HEK293 (cell line): ENCODE measurements at regions not wholly inside any gene's neighbourhood (a gene's known extent, or its start where the extent isn't known, plus 50 kb on each side); places are given as distances from the start of the nearest gene placed in this dataset.

ENCODE experiments used
- CTCF ChIA-PET: fragments of 350-600 bp; formaldehyde crosslinking; extraction: SDS; loops from one replicate; lab custom pipeline; 2021; ENCODE audit warnings: antibody characterized with exemption; lab: Yijun Ruan, JAX
- POLR2A ChIA-PET: fragments of 300-600 bp; formaldehyde crosslinking; extraction: SDS; loops from one replicate; lab custom pipeline; 2020; ENCODE audit warnings: antibody characterized with exemption, inconsistent platforms; lab: Yijun Ruan, JAX
- H3K27ac ChIP-seq: fragments of 200-500 bp; sonication (Bioruptor generic); 2 replicates; pipeline ENCODE4 v1.5.1; 2014; ENCODE audit warnings: low read depth, low read length, control low read depth, inconsistent platforms; ENCODE audit errors: extremely low read depth
- H3K36me3 ChIP-seq, 2 experiments: fragments of 200-500 bp in 1 of 2; sonication (Bioruptor generic) in 1 of 2; 1 replicate in 1 of 2; 2 replicates in 1 of 2; pipeline ENCODE4 v1.5.1; 2014 to 2017; ENCODE audit warnings: inconsistent platforms in 2 of 2, low read length in 2 of 2; ENCODE audit not compliant: control insufficient read depth in 2 of 2, insufficient read depth in 1 of 2
- H3K4me1 ChIP-seq: fragments of 200-500 bp; sonication (Bioruptor generic); 2 replicates; pipeline ENCODE4 v1.5.1; 2014; ENCODE audit warnings: mild to moderate bottlenecking, low read length, inconsistent platforms; ENCODE audit not compliant: control insufficient read depth, insufficient read depth
- H3K4me3 ChIP-seq: 2 replicates; pipeline ENCODE4 v1.5.1; 2011; ENCODE audit warnings: low read depth, mild to moderate bottlenecking, control low read depth, low read length, moderate library complexity
- H3K9me3 ChIP-seq: fragments of 200-500 bp; sonication (Bioruptor generic); 2 replicates; pipeline ENCODE4 v1.5.1; 2014; ENCODE audit warnings: low read depth, low read length, inconsistent platforms; ENCODE audit not compliant: control insufficient read depth, insufficient read depth
- GFI1B ChIP-seq: fragments of 450-650 bp; formaldehyde crosslinking; IDR thresholded peaks from 2 replicates; pipeline ENCODE4 v1.5.1; 2016; ENCODE audit warnings: missing biosample characterization, missing genetic modification characterization
- KLF8 ChIP-seq: fragments of 450-650 bp; formaldehyde crosslinking; IDR thresholded peaks from 2 replicates; pipeline ENCODE4 v1.5.1; 2016; ENCODE audit warnings: missing biosample characterization, missing genetic modification characterization
- SCRT2 ChIP-seq: fragments of 450-650 bp; formaldehyde crosslinking; IDR thresholded peaks from 2 replicates; pipeline ENCODE4 v1.5.1; 2016; ENCODE audit warnings: missing biosample characterization, missing genetic modification characterization
- SP2 ChIP-seq: fragments of 450-650 bp; formaldehyde crosslinking; IDR thresholded peaks from 2 replicates; pipeline ENCODE4 v1.5.1; 2016; ENCODE audit warnings: missing biosample characterization, missing genetic modification characterization
- WT1 ChIP-seq: fragments of 450-650 bp; formaldehyde crosslinking; IDR thresholded peaks from 2 replicates; pipeline ENCODE4 v1.5.1; 2016; ENCODE audit warnings: missing biosample characterization, missing genetic modification characterization
- ZNF121 ChIP-seq: fragments of 450-650 bp; formaldehyde crosslinking; IDR thresholded peaks from 2 replicates; pipeline ENCODE4 v1.5.1; 2016; ENCODE audit warnings: missing biosample characterization, missing genetic modification characterization
- ZNF157 ChIP-seq: fragments of 450-650 bp; formaldehyde crosslinking; IDR thresholded peaks from 2 replicates; pipeline ENCODE4 v1.5.1; 2016; ENCODE audit warnings: missing biosample characterization, missing genetic modification characterization
- ZNF274 ChIP-seq, 2 experiments: fragments of 200-500 bp in 1 of 2; fragments of 450-650 bp in 1 of 2; sonication (Bioruptor generic) in 1 of 2; formaldehyde crosslinking in 1 of 2; IDR thresholded peaks; 2 replicates each; pipeline versions ENCODE4 v1.5.1 to v1.6.1; 2014 to 2016; ENCODE audit warnings: borderline replicate concordance in 1 of 2, inconsistent platforms in 1 of 2, low read length in 1 of 2, missing biosample characterization in 1 of 2, missing genetic modification characterization in 1 of 2
- ZNF302 ChIP-seq: fragments of 450-650 bp; formaldehyde crosslinking; IDR thresholded peaks from 2 replicates; pipeline ENCODE4 v1.5.1; 2016; ENCODE audit warnings: missing biosample characterization, missing genetic modification characterization, low read depth
- ZNF426 ChIP-seq: fragments of 450-650 bp; formaldehyde crosslinking; IDR thresholded peaks from 2 replicates; pipeline ENCODE4 v1.5.1; 2017; ENCODE audit warnings: missing biosample characterization, missing genetic modification characterization, mild to moderate bottlenecking, inconsistent platforms, moderate library complexity
- ZNF433 ChIP-seq: fragments of 450-650 bp; formaldehyde crosslinking; IDR thresholded peaks from 2 replicates; pipeline ENCODE4 v1.5.1; 2016; ENCODE audit warnings: missing biosample characterization, missing genetic modification characterization, low read depth
- ZNF76 ChIP-seq: fragments of 450-650 bp; formaldehyde crosslinking; IDR thresholded peaks from 2 replicates; pipeline ENCODE4; 2016; ENCODE audit warnings: low read depth, missing biosample characterization, missing genetic modification characterization, borderline replicate concordance
- ZNF776 ChIP-seq: fragments of 450-650 bp; formaldehyde crosslinking; IDR thresholded peaks from 2 replicates; pipeline ENCODE4 v1.5.0; 2017; ENCODE audit warnings: missing biosample characterization, missing genetic modification characterization, borderline replicate concordance
- ZNF777 ChIP-seq: fragments of 450-650 bp; formaldehyde crosslinking; IDR thresholded peaks from 2 replicates; pipeline ENCODE4 v1.5.1; 2017; ENCODE audit warnings: missing biosample characterization, missing genetic modification characterization, borderline replicate concordance
- ZSCAN30 ChIP-seq: fragments of 450-650 bp; IDR thresholded peaks from 2 replicates; pipeline ENCODE4 v1.5.1; 2018; ENCODE audit warnings: missing biosample characterization, mild to moderate bottlenecking, missing genetic modification characterization, moderate library complexity
- TF ChIP-seq, protein P1 (sequence below): fragments of 450-650 bp; formaldehyde crosslinking; IDR thresholded peaks from 2 replicates; pipeline ENCODE4 v1.5.1; 2016; ENCODE audit warnings: missing biosample characterization, missing genetic modification characterization, low read depth
- TF ChIP-seq, protein P2 (sequence below): fragments of 450-650 bp; formaldehyde crosslinking; IDR thresholded peaks from 2 replicates; pipeline ENCODE4 v1.5.1; 2016; ENCODE audit warnings: missing biosample characterization, missing genetic modification characterization
- TF ChIP-seq, protein P3 (sequence below): fragments of 450-650 bp; formaldehyde crosslinking; IDR thresholded peaks from 2 replicates; pipeline ENCODE4 v1.5.1; 2016; ENCODE audit warnings: missing biosample characterization, missing genetic modification characterization
- TF ChIP-seq, protein P4 (sequence below): fragments of 450-650 bp; formaldehyde crosslinking; IDR thresholded peaks from 2 replicates; pipeline ENCODE4 v1.5.1; 2016; ENCODE audit warnings: missing biosample characterization, missing genetic modification characterization
- TF ChIP-seq, protein P5 (sequence below): fragments of 450-650 bp; formaldehyde crosslinking; IDR thresholded peaks from 2 replicates; pipeline ENCODE4 v1.5.1; 2016; ENCODE audit warnings: missing biosample characterization, missing genetic modification characterization, borderline replicate concordance

DNA sequence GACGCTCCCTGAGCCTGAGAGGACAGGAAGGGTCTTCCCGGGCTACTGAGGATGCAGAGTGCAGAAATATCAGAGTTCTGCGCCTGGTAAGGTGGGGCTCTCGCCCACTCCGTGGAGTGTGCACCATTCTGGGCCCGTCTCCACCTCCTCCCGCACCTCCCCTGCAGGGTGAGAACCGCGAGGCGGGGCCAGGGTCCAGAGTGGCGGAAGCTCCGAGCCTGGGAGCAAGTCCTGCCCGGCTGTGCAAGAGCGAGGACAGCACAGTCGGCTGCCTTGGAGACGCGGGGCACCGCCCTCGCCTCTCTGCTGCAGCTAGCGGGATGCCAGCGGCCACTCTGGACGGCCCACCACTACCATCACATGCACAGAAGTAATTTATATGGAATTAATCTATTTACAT, 2304.4 kb downstream of the PCDH9 start (continued):
- TF ChIP-seq, protein P1, sequence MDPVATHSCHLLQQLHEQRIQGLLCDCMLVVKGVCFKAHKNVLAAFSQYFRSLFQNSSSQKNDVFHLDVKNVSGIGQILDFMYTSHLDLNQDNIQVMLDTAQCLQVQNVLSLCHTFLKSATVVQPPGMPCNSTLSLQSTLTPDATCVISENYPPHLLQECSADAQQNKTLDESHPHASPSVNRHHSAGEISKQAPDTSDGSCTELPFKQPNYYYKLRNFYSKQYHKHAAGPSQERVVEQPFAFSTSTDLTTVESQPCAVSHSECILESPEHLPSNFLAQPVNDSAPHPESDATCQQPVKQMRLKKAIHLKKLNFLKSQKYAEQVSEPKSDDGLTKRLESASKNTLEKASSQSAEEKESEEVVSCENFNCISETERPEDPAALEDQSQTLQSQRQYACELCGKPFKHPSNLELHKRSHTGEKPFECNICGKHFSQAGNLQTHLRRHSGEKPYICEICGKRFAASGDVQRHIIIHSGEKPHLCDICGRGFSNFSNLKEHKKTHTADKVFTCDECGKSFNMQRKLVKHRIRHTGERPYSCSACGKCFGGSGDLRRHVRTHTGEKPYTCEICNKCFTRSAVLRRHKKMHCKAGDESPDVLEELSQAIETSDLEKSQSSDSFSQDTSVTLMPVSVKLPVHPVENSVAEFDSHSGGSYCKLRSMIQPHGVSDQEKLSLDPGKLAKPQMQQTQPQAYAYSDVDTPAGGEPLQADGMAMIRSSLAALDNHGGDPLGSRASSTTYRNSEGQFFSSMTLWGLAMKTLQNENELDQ (tag by site-specific recombination): no peak

DNA sequence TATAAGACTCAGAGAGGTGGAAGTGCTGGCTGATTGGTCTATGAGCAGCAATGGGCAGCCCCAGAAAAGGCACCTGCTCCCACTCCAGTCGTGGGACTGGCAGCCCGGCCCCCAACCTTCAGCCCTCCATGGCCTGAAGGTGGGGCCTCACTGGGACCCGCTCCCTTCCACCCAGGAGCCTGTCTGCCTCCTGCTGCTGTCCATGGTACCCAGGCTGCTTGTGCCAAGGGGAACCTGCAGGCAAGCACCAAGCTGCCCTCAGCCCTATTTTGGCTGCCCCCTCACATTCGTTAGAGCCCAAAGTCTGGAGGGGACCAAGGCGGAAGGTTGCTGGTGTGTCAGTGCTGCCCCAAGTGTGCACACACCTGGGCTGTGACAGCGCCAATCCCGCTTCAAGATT, 2304.9 kb downstream of the PCDH9 start:
- Histone ChIP-seq H3K4me1 (no peaks in the 10 kb centered on the region), H3K4me3 (no peak overlapping the region), H3K9me3 (no peaks in the 10 kb centered on the region)
- CTCF ChIA-PET: no interaction called here
- TF ChIP-seq SCRT2 (tag by site-specific recombination) (no peak), ZNF776 (tag by site-specific recombination) (no peak), ZNF777 (tag by site-specific recombination) (no peak)
- TF ChIP-seq, protein P2, sequence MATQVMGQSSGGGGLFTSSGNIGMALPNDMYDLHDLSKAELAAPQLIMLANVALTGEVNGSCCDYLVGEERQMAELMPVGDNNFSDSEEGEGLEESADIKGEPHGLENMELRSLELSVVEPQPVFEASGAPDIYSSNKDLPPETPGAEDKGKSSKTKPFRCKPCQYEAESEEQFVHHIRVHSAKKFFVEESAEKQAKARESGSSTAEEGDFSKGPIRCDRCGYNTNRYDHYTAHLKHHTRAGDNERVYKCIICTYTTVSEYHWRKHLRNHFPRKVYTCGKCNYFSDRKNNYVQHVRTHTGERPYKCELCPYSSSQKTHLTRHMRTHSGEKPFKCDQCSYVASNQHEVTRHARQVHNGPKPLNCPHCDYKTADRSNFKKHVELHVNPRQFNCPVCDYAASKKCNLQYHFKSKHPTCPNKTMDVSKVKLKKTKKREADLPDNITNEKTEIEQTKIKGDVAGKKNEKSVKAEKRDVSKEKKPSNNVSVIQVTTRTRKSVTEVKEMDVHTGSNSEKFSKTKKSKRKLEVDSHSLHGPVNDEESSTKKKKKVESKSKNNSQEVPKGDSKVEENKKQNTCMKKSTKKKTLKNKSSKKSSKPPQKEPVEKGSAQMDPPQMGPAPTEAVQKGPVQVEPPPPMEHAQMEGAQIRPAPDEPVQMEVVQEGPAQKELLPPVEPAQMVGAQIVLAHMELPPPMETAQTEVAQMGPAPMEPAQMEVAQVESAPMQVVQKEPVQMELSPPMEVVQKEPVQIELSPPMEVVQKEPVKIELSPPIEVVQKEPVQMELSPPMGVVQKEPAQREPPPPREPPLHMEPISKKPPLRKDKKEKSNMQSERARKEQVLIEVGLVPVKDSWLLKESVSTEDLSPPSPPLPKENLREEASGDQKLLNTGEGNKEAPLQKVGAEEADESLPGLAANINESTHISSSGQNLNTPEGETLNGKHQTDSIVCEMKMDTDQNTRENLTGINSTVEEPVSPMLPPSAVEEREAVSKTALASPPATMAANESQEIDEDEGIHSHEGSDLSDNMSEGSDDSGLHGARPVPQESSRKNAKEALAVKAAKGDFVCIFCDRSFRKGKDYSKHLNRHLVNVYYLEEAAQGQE (tag by site-specific recombination): peak; percentile 94
- TF ChIP-seq, all 188 proteins: peak for 1
- POLR2A ChIA-PET: no interaction called here
- Histone ChIP-seq H3K27ac (no peak overlapping the region), H3K36me3 (no peaks in the 10 kb centered on the region)

DNA sequence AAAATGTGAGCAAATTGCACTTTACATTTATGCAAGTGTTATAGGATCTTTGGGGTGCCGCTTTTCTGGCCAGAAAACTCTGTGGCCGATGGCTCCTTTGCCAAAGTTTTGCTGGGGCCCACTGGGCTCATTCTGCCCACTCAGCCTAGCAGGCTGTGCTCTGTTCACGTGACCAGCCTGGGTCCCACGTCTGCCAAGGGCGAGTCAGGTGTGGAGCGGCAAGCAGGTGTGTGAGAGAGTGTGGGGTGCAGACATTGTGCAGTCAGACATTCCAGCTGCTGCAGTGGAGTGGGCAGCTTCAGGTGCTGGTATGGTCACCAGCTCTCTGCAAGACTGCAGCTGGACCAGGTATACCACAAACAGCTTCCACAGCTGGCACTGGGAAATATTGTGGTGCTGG, 2305.7 kb downstream of the PCDH9 start:
- Histone ChIP-seq H3K9me3 (no peaks in the 10 kb centered on the region), H3K4me1 (no peaks in the 10 kb centered on the region), H3K36me3 (no peaks in the 10 kb centered on the region), H3K27ac (no peak overlapping the region), H3K4me3 (no peak overlapping the region)
- ChIA-PET CTCF (no interaction called here), POLR2A (no interaction called here)
- TF ChIP-seq, protein P3, sequence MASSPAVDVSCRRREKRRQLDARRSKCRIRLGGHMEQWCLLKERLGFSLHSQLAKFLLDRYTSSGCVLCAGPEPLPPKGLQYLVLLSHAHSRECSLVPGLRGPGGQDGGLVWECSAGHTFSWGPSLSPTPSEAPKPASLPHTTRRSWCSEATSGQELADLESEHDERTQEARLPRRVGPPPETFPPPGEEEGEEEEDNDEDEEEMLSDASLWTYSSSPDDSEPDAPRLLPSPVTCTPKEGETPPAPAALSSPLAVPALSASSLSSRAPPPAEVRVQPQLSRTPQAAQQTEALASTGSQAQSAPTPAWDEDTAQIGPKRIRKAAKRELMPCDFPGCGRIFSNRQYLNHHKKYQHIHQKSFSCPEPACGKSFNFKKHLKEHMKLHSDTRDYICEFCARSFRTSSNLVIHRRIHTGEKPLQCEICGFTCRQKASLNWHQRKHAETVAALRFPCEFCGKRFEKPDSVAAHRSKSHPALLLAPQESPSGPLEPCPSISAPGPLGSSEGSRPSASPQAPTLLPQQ (tag by site-specific recombination): no peak
- TF ChIP-seq ZNF157 (tag by site-specific recombination): no peak
- TF ChIP-seq, protein P4, sequence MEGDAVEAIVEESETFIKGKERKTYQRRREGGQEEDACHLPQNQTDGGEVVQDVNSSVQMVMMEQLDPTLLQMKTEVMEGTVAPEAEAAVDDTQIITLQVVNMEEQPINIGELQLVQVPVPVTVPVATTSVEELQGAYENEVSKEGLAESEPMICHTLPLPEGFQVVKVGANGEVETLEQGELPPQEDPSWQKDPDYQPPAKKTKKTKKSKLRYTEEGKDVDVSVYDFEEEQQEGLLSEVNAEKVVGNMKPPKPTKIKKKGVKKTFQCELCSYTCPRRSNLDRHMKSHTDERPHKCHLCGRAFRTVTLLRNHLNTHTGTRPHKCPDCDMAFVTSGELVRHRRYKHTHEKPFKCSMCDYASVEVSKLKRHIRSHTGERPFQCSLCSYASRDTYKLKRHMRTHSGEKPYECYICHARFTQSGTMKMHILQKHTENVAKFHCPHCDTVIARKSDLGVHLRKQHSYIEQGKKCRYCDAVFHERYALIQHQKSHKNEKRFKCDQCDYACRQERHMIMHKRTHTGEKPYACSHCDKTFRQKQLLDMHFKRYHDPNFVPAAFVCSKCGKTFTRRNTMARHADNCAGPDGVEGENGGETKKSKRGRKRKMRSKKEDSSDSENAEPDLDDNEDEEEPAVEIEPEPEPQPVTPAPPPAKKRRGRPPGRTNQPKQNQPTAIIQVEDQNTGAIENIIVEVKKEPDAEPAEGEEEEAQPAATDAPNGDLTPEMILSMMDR (tag by site-specific recombination): no peak
- TF ChIP-seq ZNF426 (tag by site-specific recombination): no peak
- TF ChIP-seq, protein P5, sequence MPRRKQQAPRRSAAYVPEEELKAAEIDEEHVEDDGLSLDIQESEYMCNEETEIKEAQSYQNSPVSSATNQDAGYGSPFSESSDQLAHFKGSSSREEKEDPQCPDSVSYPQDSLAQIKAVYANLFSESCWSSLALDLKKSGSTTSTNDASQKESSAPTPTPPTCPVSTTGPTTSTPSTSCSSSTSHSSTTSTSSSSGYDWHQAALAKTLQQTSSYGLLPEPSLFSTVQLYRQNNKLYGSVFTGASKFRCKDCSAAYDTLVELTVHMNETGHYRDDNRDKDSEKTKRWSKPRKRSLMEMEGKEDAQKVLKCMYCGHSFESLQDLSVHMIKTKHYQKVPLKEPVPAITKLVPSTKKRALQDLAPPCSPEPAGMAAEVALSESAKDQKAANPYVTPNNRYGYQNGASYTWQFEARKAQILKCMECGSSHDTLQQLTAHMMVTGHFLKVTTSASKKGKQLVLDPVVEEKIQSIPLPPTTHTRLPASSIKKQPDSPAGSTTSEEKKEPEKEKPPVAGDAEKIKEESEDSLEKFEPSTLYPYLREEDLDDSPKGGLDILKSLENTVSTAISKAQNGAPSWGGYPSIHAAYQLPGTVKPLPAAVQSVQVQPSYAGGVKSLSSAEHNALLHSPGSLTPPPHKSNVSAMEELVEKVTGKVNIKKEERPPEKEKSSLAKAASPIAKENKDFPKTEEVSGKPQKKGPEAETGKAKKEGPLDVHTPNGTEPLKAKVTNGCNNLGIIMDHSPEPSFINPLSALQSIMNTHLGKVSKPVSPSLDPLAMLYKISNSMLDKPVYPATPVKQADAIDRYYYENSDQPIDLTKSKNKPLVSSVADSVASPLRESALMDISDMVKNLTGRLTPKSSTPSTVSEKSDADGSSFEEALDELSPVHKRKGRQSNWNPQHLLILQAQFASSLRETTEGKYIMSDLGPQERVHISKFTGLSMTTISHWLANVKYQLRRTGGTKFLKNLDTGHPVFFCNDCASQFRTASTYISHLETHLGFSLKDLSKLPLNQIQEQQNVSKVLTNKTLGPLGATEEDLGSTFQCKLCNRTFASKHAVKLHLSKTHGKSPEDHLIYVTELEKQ: no peak
- no peak for TF ChIP-seq WT1 (tag by site-specific recombination)
- TF ChIP-seq KLF8 (tag by site-specific recombination): no peak
- no peak for TF ChIP-seq ZNF302
- no peak for TF ChIP-seq ZNF121 (tag by site-specific recombination)
- TF ChIP-seq ZSCAN30 (tag by site-specific recombination): no peak
- TF ChIP-seq ZNF433 (tag by site-specific recombination): no peak
- TF ChIP-seq ZNF274 (IDR thresholded peaks at IDR 0.05; ENCODE audit: low read length): no peak
- no peak for TF ChIP-seq ZNF274 (tag by site-specific recombination; IDR thresholded peaks at IDR 0.05; ENCODE audit: borderline replicate concordance)
- TF ChIP-seq GFI1B (tag by site-specific recombination): no peak
- no peak for TF ChIP-seq ZNF76 (tag by site-specific recombination)
- no peak for TF ChIP-seq SP2 (tag by site-specific recombination)
